Kidney (tissue), 13 donors: ENCODE measurements at regions not wholly inside any gene's neighbourhood (a gene's known extent, or its start where the extent isn't known, plus 50 kb on each side); places are given as distances from the start of the nearest gene placed in this dataset.

Experiments
- DNase-seq, 5 donors: peaks; one replicate each; pipeline ENCODE4 v3.0.0-alpha.2; 2013 to 2020
- FAIRE-seq: peaks from 2 replicates; lab custom pipeline; 2012; peaks lifted over from hg19 to GRCh38; lab: Jason Lieb, UNC
- H3K27ac ChIP-seq, 2 donors: one replicate each; pipeline ENCODE4 v1.7.0; 2013; ENCODE audit warnings: low read depth in 2 of 2, low read length in 2 of 2, inconsistent platforms in 1 of 2
- H3K27me3 ChIP-seq: one replicate; pipeline ENCODE4 v1.7.1; 2013; ENCODE audit warnings: low read length, inconsistent platforms; ENCODE audit not compliant: control insufficient read depth, insufficient read depth
- H3K36me3 ChIP-seq, 3 donors: one replicate each; pipeline versions ENCODE4 v1.7.0 to v1.7.1; 2013; ENCODE audit warnings: low read length in 3 of 3, control low read depth in 1 of 3, inconsistent platforms in 1 of 3; ENCODE audit not compliant: insufficient read depth in 3 of 3, control insufficient read depth in 2 of 3
- H3K4me1 ChIP-seq, 3 donors: one replicate each; pipeline versions ENCODE4 v1.7.0 to v1.7.1; 2013; ENCODE audit warnings: low read length in 3 of 3, inconsistent platforms in 1 of 3, low read depth in 1 of 3; ENCODE audit not compliant: control insufficient read depth in 2 of 3, insufficient read depth in 2 of 3
- H3K4me3 ChIP-seq, 3 donors: one replicate each; pipeline versions ENCODE4 v1.7.0 to v1.8.1; 2013; ENCODE audit warnings: low read length in 3 of 3, control low read depth in 1 of 3, inconsistent platforms in 1 of 3
- H3K9ac ChIP-seq, 3 donors: one replicate each; pipeline versions ENCODE4 v1.7.0 to v1.7.1; 2013; ENCODE audit warnings: low read length in 3 of 3, control low read depth in 1 of 3, inconsistent platforms in 1 of 3
- H3K9me3 ChIP-seq, 3 donors: one replicate each; pipeline versions ENCODE4 v1.7.0 to v1.7.1; 2013; ENCODE audit warnings: low read length in 3 of 3, control low read depth in 1 of 3, inconsistent platforms in 1 of 3; ENCODE audit not compliant: control insufficient read depth in 2 of 3, insufficient read depth in 1 of 3
- intact Hi-C: fragments of 100-400 bp; cut with DNase I; formaldehyde crosslinking; loops from one replicate; pipeline ENCODE4 v1.11.1; 2022
- TF ChIP-seq, protein P1 (sequence below): IDR thresholded peaks from 3 replicates; pipeline ENCODE4 v1.5.1; 2012; ENCODE audit warnings: mild to moderate bottlenecking, moderate library complexity, borderline replicate concordance; ENCODE audit not compliant: insufficient read depth; ENCODE audit errors: extremely low read depth
- donor health status: control.
- donor health status: control.
- donor health status: control.
- donor health status: control.
- donor health status: control.
- donor health status: DM: yes; HTN: yes; CAD: no.
- donor health status: Normal renal cell carcinoma (clear cell type).

DNA sequence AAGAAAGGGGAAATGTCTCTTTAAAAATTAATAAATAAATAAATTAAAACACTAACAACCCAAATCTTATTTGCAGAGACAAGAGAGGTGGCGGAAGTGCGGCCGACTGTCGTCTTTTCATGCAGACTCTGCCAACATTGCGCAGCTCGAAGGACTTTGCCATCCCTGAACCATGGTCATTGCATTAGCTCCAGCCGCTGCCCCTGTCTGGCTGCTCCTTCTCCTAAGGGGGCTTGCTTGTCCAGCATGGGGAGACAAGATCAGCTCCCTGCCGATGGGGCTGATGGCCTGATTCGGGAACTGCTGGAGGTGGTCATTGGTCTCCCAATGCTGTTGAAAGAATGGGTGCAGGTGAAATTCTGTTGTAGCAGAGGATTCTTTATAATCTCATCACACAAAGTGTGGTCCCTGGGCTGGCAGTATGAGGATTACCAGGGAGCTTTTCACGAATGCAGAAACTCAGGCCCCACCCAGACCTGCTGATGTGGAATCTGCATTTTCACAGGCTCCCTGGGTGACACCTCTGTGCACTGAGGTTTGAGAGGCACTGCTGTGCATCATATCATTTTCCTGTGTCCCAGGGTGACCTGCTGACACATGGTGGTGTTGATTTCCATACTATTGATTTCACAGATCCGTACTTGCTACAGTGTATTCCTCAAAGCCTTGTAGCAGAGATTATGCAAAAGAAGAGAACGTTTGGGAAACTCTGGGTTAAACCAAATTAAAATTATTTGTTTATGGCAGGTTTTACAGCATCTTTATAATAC lies 172.4 kb upstream of the ZMIZ1 start:
- intact Hi-C loops = no loop called here
- no peaks in the 10 kb centered on the region for H3K36me3 ChIP-seq
- FAIRE-seq = no peak
- H3K9me3 ChIP-seq = no peaks in the 10 kb centered on the region
- no peak overlapping the region for H3K27ac ChIP-seq
- H3K4me1 ChIP-seq = no peaks in the 10 kb centered on the region
- H3K4me3 ChIP-seq = no peak overlapping the region
- TF ChIP-seq, protein P1, sequence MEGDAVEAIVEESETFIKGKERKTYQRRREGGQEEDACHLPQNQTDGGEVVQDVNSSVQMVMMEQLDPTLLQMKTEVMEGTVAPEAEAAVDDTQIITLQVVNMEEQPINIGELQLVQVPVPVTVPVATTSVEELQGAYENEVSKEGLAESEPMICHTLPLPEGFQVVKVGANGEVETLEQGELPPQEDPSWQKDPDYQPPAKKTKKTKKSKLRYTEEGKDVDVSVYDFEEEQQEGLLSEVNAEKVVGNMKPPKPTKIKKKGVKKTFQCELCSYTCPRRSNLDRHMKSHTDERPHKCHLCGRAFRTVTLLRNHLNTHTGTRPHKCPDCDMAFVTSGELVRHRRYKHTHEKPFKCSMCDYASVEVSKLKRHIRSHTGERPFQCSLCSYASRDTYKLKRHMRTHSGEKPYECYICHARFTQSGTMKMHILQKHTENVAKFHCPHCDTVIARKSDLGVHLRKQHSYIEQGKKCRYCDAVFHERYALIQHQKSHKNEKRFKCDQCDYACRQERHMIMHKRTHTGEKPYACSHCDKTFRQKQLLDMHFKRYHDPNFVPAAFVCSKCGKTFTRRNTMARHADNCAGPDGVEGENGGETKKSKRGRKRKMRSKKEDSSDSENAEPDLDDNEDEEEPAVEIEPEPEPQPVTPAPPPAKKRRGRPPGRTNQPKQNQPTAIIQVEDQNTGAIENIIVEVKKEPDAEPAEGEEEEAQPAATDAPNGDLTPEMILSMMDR = no peak
- no peaks in the 10 kb centered on the region for H3K27me3 ChIP-seq
- peak in 1 of 5 donors; percentile 10 for DNase-seq
- H3K9ac ChIP-seq = no peak overlapping the region

DNA sequence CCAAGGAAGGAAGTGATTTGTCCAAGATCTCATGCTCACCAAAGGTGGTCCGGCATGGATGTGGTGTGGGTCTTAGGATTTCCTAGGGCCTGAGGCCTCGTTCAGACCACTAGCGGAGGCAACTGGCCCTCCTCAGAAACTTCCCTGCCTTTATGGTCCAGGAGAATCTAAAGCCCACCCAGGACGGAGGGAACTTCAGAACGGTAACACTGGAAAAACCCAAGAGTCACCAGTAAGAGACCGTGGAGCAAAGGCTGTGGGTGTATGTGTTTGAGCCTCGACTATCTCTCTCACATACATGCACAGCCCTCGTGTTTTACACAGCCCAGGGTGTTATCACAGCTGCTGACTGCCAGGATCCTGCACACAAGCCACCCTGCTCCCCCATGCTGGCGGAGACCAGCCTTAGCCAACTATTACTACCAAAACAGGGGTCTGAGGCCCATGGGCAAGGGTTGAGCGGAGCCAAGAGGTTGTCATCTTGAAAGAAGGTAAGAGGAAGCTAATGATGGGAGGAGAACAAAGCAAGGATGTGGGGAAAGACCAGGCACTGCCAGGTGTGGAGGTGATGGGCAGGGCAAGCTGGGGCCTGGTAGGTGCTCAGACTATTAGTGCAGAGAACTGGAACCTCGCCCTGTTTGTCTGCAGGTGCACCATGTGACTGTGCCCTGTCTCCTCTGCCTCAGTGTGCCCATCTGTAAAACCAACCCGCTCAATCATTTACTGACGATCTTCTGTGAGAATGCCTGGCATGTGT lies 170.2 kb upstream of the ZMIZ1 start:
- intact Hi-C loops = no loop called here
- Histone ChIP-seq H3K27ac (no peak overlapping the region), H3K27me3 (no peaks in the 10 kb centered on the region), H3K9ac (no peak overlapping the region), H3K4me1 (no peaks in the 10 kb centered on the region), H3K4me3 (no peak overlapping the region), H3K9me3 (no peaks in the 10 kb centered on the region), H3K36me3 (no peaks in the 10 kb centered on the region)
- TF ChIP-seq, protein P1 = no peak
- FAIRE-seq (no peak), DNase-seq (peak in 1 of 5 donors; percentile 6)

DNA sequence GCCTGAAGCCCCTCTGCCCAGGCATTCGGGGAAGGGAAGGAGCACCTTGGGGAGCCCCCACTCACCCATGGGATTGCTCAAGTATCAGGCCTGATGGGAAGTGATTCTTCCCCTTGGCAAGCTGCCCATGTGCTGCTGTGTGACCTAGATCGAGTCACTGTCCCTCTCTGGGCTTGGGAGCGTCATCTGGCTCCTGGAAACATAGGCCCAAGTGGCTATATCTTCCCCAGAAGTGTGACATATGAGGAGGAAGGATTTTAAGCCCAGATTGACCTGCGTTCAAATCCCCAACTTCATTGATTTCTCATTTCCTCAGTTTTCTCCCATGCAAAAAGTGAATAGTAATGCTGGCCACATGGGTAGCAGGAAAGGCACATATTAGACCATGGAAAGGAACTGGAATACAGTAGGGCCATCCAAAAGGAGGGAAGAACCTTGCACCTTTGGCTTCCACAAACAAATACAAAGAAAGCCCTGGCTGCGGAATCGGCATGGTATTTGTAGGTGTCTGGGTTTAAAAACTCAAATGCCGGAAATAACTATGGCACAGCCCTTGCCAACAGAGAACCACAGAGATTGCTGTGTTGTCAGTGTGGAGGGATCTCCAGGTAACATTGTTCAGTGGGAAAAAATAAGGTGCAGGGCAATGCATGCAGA lies 169.5 kb upstream of the ZMIZ1 start:
- FAIRE-seq (no peak), DNase-seq (peak in 1 of 5 donors; percentile 3)
- Histone ChIP-seq H3K9ac (no peak overlapping the region), H3K27me3 (no peaks in the 10 kb centered on the region), H3K4me1 (no peaks in the 10 kb centered on the region), H3K4me3 (no peak overlapping the region), H3K9me3 (no peaks in the 10 kb centered on the region), H3K27ac (no peak overlapping the region), H3K36me3 (no peaks in the 10 kb centered on the region)
- intact Hi-C loops = no loop called here
- TF ChIP-seq, protein P1 = no peak
